Naive thymus-derived CD4-positive, alpha-beta T cell (primary cell): ENCODE measurements at regions not wholly inside any gene's neighbourhood (a gene's known extent, or its start where the extent isn't known, plus 50 kb on each side); places are given as distances from the start of the nearest gene placed in this dataset.
A peak's percentile ranks its signal among the peaks of the same experiment; 100 is the strongest.
"Not testable (repeated sequence)": the region's sequence is repeated elsewhere in the genome, so short reads cannot be mapped to it uniquely, and the experiment has no call there.

Experiments
- ATAC-seq: fragments of 150-1000 bp; cut with Tn5 transposase; 2 replicates; pipeline ENCODE4 v1.10.0; 2021; ENCODE audit warnings: mild to moderate bottlenecking, moderate library complexity
- CTCF ChIA-PET: fragments of 350-600 bp; sonication (Branson Sonifier 250); formaldehyde crosslinking; loops from one replicate; lab custom pipeline; 2021; ENCODE audit warnings: antibody characterized with exemption; lab: Charles Lee
- POLR2A ChIA-PET: fragments of 350-600 bp; sonication (Branson Sonifier 250); formaldehyde crosslinking; loops from one replicate; lab custom pipeline; 2021; ENCODE audit warnings: antibody characterized with exemption, inconsistent platforms; lab: Charles Lee
- DNase-seq, 9 donors: peaks; one replicate each; pipeline versions ENCODE4 v3.0.0 to v3.0.0-alpha.2; 2020 to 2022; ENCODE audit warnings: mixed read lengths in 1 of 9
- H3K27ac ChIP-seq: one replicate; pipeline ENCODE4 v1.7.0; 2013; ENCODE audit warnings: mild to moderate bottlenecking, low read depth, low read length, moderate library complexity
- H3K27me3 ChIP-seq, 2 donors: one replicate each; pipeline ENCODE4 v1.7.0; 2013; ENCODE audit warnings: low read length in 2 of 2, mild to moderate bottlenecking in 2 of 2, moderate library complexity in 2 of 2; ENCODE audit not compliant: control insufficient read depth in 2 of 2, insufficient read depth in 2 of 2
- H3K36me3 ChIP-seq, 3 experiments: 1 replicate in 2 of 3; 2 replicates in 1 of 3; pipeline ENCODE4 v1.7.0; 2013; ENCODE audit warnings: low read length in 3 of 3, mild to moderate bottlenecking in 3 of 3, moderate library complexity in 1 of 3; ENCODE audit not compliant: insufficient read depth in 3 of 3, control insufficient read depth in 2 of 3
- H3K4me1 ChIP-seq, 2 donors: one replicate each; pipeline ENCODE4 v1.7.0; 2013; ENCODE audit warnings: low read length in 2 of 2, mild to moderate bottlenecking in 2 of 2, moderate library complexity in 1 of 2; ENCODE audit not compliant: control insufficient read depth in 2 of 2, insufficient read depth in 2 of 2
- H3K4me3 ChIP-seq: 2 replicates; pipeline ENCODE4 v1.7.0; 2013; ENCODE audit warnings: mild to moderate bottlenecking, low read length
- H3K9me3 ChIP-seq, 3 experiments: 1 replicate in 2 of 3; 2 replicates in 1 of 3; pipeline ENCODE4 v1.7.0; 2013; ENCODE audit warnings: low read length in 3 of 3; ENCODE audit not compliant: control insufficient read depth in 2 of 3
- H3K27ac Mint-ChIP-seq, 9 donors: one replicate each; pipeline ENCODE4 v1.8.0; 2020 to 2022; ENCODE audit warnings: mixed read lengths in 9 of 9, mild to moderate bottlenecking in 8 of 9, moderate library complexity in 5 of 9, inconsistent platforms in 2 of 9
- H3K27me3 Mint-ChIP-seq, 5 donors: one replicate each; pipeline ENCODE4 v1.8.0; 2021 to 2022; ENCODE audit warnings: mixed read lengths in 5 of 5, mild to moderate bottlenecking in 1 of 5
- H3K36me3 Mint-ChIP-seq, 5 donors: one replicate each; pipeline ENCODE4 v1.8.0; 2020 to 2022; ENCODE audit warnings: mixed read lengths in 5 of 5, mild to moderate bottlenecking in 3 of 5, inconsistent platforms in 1 of 5
- H3K4me1 Mint-ChIP-seq, 7 donors: one replicate each; pipeline ENCODE4 v1.8.0; 2020 to 2022; ENCODE audit warnings: mixed read lengths in 7 of 7, mild to moderate bottlenecking in 3 of 7, inconsistent platforms in 1 of 7
- H3K4me3 Mint-ChIP-seq, 10 donors: one replicate each; pipeline ENCODE4 v1.8.0; 2020 to 2022; ENCODE audit warnings: mild to moderate bottlenecking in 10 of 10, mixed read lengths in 10 of 10, moderate library complexity in 6 of 10, inconsistent platforms in 2 of 10
- H3K9me3 Mint-ChIP-seq, 11 donors: one replicate each; pipeline ENCODE4 v1.8.0; 2020 to 2022; ENCODE audit warnings: mixed read lengths in 11 of 11, mild to moderate bottlenecking in 4 of 11, inconsistent platforms in 1 of 11, moderate library complexity in 1 of 11
- intact Hi-C, 2 donors: fragments of 100-400 bp; cut with micrococcal nuclease; formaldehyde crosslinking; loops; one replicate each; pipeline ENCODE4 v1.15.1; 2023

DNA sequence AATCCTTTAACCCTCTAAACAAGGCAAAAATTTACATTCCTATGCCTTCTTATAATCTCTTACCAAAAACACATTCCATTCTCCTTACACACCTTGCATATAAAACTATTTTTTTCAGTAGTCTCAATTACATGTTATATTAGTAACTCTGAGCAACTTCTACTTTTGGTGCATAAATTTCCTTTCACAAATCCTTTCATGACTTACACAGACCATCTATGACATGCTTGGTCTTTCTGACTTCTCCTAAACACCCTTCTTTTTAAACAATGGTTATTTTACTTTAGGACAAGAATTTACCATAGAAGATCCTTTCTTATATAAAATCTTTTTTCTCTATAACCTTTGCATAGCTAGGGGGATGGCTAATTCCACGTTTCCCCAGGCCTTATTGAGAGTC lies 208.0 kb upstream of the ARRDC3 start:
- intact Hi-C loops: no loop called here
- peaks cover 0 to 6% (median 0%) of the 10 kb centered on the region in 3 experiments for H3K9me3 ChIP-seq
- H3K9me3 Mint-ChIP-seq: peaks cover 5 to 58% (median 24%) of the 10 kb centered on the region in 11 donors
- H3K27ac ChIP-seq: no peak overlapping the region
- H3K4me3 Mint-ChIP-seq: no peak overlapping the region
- no peaks in the 10 kb centered on the region for H3K36me3 ChIP-seq
- no peak overlapping the region for H3K27ac Mint-ChIP-seq
- no peaks in the 10 kb centered on the region for H3K27me3 ChIP-seq
- ChIA-PET CTCF (no interaction called here), POLR2A (no interaction called here)
- no peaks in the 10 kb centered on the region for H3K4me1 ChIP-seq
- H3K4me3 ChIP-seq: no peak overlapping the region
- no peak for ATAC-seq
- no peak for DNase-seq
- peaks cover 0 to 9% (median 0%) of the 10 kb centered on the region in 5 donors for H3K27me3 Mint-ChIP-seq
- no peaks in the 10 kb centered on the region for H3K36me3 Mint-ChIP-seq
- no peaks in the 10 kb centered on the region for H3K4me1 Mint-ChIP-seq

GRCh38 chr5:91586232-91586631 lies 203.1 kb upstream of the ARRDC3 start:
- Mint-ChIP-seq H3K27me3 (peaks cover 0 to 9% (median 0%) of the 10 kb centered on the region in 5 donors), H3K4me1 (no peaks in the 10 kb centered on the region), H3K4me3 (no peak overlapping the region), H3K9me3 (peaks cover 0 to 26% (median 7%) of the 10 kb centered on the region in 11 donors), H3K36me3 (no peaks in the 10 kb centered on the region), H3K27ac (no peak overlapping the region)
- no peaks in the 10 kb centered on the region for H3K27me3 ChIP-seq
- intact Hi-C loops: no loop called here
- DNase-seq: no peak
- ATAC-seq: no peak
- ChIA-PET POLR2A (no interaction called here), CTCF (no interaction called here)
- no peak overlapping the region for H3K4me3 ChIP-seq
- no peaks in the 10 kb centered on the region for H3K9me3 ChIP-seq
- H3K36me3 ChIP-seq: no peaks in the 10 kb centered on the region
- no peak overlapping the region for H3K27ac ChIP-seq
- no peaks in the 10 kb centered on the region for H3K4me1 ChIP-seq

DNA sequence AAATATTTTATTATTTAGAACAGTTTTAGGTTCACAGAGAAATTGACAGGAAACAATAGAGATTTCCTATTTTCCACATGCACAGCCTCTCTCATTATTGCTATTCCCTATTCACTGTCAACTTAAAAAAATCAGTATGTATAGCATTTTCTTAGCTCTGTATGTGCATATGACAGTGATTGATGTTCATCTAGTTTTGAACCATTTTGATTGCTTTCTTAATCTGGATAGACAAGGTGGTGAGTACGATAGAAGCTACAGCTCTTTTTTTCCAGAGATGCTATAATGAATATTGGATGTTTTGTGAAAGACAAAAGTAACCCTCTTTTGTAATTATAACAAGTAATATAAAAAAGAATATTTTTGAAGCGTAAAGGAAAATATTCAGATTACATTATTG lies 201.2 kb upstream of the ARRDC3 start:
- DNase-seq (no peak), ATAC-seq (no peak)
- H3K9me3 ChIP-seq: no peaks in the 10 kb centered on the region
- Mint-ChIP-seq H3K27me3 (peaks cover 0 to 9% (median 0%) of the 10 kb centered on the region in 5 donors), H3K4me3 (no peak overlapping the region), H3K27ac (no peak overlapping the region), H3K9me3 (peaks cover 0 to 20% (median 3%) of the 10 kb centered on the region in 11 donors), H3K4me1 (no peaks in the 10 kb centered on the region), H3K36me3 (no peaks in the 10 kb centered on the region)
- CTCF ChIA-PET: no interaction called here
- H3K27me3 ChIP-seq: no peaks in the 10 kb centered on the region
- POLR2A ChIA-PET: no interaction called here
- H3K4me3 ChIP-seq: no peak overlapping the region
- H3K4me1 ChIP-seq: no peaks in the 10 kb centered on the region
- no peaks in the 10 kb centered on the region for H3K36me3 ChIP-seq
- intact Hi-C loops: no loop called here
- no peak overlapping the region for H3K27ac ChIP-seq

DNA sequence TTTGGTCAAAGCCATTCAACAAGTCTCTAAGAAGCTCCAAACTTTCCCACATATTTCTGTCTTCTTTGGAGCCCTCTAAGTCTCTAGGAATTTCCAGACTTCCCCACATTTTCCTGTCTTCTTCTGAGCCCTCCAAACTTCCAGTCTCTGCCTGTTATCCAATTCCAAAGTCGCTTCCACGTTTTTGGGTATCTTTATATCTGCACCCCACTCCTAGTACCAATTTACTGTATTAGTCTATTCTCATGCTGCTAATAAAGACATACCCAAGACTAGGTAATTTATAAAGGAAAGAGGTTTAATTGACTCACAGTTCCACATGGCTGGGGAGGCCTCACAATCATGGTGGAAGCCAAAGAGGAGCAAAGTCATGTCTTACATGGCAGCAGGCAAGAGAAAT lies 182.9 kb upstream of the ARRDC3 start:
- not testable (repeated sequence) for ATAC-seq

DNA sequence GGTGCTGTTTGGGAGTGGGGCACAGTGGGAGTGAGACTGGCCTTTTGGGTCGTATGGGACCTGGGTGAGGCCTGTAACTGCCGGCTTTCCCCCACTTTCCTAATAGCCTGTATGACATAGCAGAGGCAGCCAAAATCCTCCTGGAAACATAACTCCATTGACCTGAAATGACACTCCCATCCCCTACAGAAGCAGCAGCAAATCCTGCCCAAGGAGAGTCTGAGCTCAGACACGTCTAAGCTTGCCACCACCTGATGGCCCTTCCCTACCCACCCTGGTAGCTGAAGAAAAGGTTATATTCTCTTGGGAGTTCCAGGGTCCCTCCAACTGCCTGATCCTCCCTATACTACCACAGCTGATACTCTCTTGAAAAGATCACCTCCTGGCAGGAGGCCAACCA lies 179.8 kb upstream of the ARRDC3 start:
- Histone ChIP-seq H3K4me1 (no peaks in the 10 kb centered on the region), H3K9me3 (peaks cover 0 to 15% (median 0%) of the 10 kb centered on the region in 3 experiments), H3K27me3 (no peaks in the 10 kb centered on the region), H3K36me3 (no peaks in the 10 kb centered on the region), H3K4me3 (no peak overlapping the region), H3K27ac (no peak overlapping the region)
- no peaks in the 10 kb centered on the region for H3K27me3 Mint-ChIP-seq
- intact Hi-C loops: no loop called here
- no peak overlapping the region for H3K4me3 Mint-ChIP-seq
- ChIA-PET POLR2A (no interaction called here), CTCF (no interaction called here)
- H3K36me3 Mint-ChIP-seq: peaks cover 0 to 16% (median 0%) of the 10 kb centered on the region in 5 donors
- H3K27ac Mint-ChIP-seq: no peak overlapping the region
- DNase-seq (no peak), ATAC-seq (no peak)
- no peaks in the 10 kb centered on the region for H3K4me1 Mint-ChIP-seq
- H3K9me3 Mint-ChIP-seq: peaks cover 10 to 73% (median 34%) of the 10 kb centered on the region in 11 donors

More for the DNA sequence above, 182.9 kb upstream of the ARRDC3 start:
- POLR2A ChIA-PET, DNase-seq, H3K27ac Mint-ChIP-seq, H3K27me3 Mint-ChIP-seq, H3K27ac ChIP-seq, H3K27me3 ChIP-seq, H3K4me3 Mint-ChIP-seq, H3K4me1 ChIP-seq, H3K4me1 Mint-ChIP-seq, H3K4me3 ChIP-seq, intact Hi-C loops, CTCF ChIA-PET, H3K36me3 ChIP-seq: not testable (repeated sequence)
- H3K36me3 Mint-ChIP-seq: peaks cover 0 to 16% (median 0%) of the 10 kb centered on the region in 5 donors
- peaks cover 9 to 70% (median 37%) of the 10 kb centered on the region in 11 donors for H3K9me3 Mint-ChIP-seq
- H3K9me3 ChIP-seq: peaks cover 0 to 15% (median 0%) of the 10 kb centered on the region in 3 experiments

- Mint-ChIP-seq H3K4me3 (no peak overlapping the region), H3K27ac (no peak overlapping the region), H3K27me3 (no peaks in the 10 kb centered on the region), H3K9me3 (peaks cover 0 to 20% (median 6%) of the 10 kb centered on the region in 11 donors), H3K36me3 (no peaks in the 10 kb centered on the region), H3K4me1 (peaks cover 0 to 9% (median 3%) of the 10 kb centered on the region in 7 donors)
- ChIA-PET POLR2A (no interaction called here), CTCF (no interaction called here)
- Histone ChIP-seq H3K27me3 (no peaks in the 10 kb centered on the region), H3K4me3 (no peak overlapping the region), H3K36me3 (no peaks in the 10 kb centered on the region), H3K27ac (no peak overlapping the region), H3K9me3 (no peaks in the 10 kb centered on the region), H3K4me1 (no peaks in the 10 kb centered on the region)
- intact Hi-C loops: no loop called here
- ATAC-seq (no peak), DNase-seq (no peak)
These were observed 158.6 kb upstream of the ARRDC3 start for GRCh38 chr5:91541696-91542095.

GRCh38 chr5:91538179-91538578 lies 155.1 kb upstream of the ARRDC3 start:
- no peak overlapping the region for H3K4me3 ChIP-seq
- H3K27ac Mint-ChIP-seq: peak overlapping the region in 1 of 9 donors; percentile 13
- no peaks in the 10 kb centered on the region for H3K36me3 ChIP-seq
- H3K9me3 Mint-ChIP-seq: peaks cover 0 to 2% (median 0%) of the 10 kb centered on the region in 11 donors
- POLR2A ChIA-PET: no interaction called here
- no peaks in the 10 kb centered on the region for H3K4me1 ChIP-seq
- no peaks in the 10 kb centered on the region for H3K27me3 ChIP-seq
- DNase-seq (no peak), ATAC-seq (no peak)
- no peak overlapping the region for H3K27ac ChIP-seq
- no peak overlapping the region for H3K4me3 Mint-ChIP-seq
- H3K36me3 Mint-ChIP-seq: no peaks in the 10 kb centered on the region
- H3K4me1 Mint-ChIP-seq: peaks cover 0 to 9% (median 3%) of the 10 kb centered on the region in 7 donors
- H3K27me3 Mint-ChIP-seq: no peaks in the 10 kb centered on the region
- CTCF ChIA-PET: no interaction called here
- H3K9me3 ChIP-seq: no peaks in the 10 kb centered on the region
- intact Hi-C loops: no loop called here
